ENCODE measurements at regions not wholly inside any gene's neighbourhood (a gene's known extent, or its start where the extent isn't known, plus 50 kb on each side); places are given as distances from the start of the nearest gene placed in this dataset.

DNA sequence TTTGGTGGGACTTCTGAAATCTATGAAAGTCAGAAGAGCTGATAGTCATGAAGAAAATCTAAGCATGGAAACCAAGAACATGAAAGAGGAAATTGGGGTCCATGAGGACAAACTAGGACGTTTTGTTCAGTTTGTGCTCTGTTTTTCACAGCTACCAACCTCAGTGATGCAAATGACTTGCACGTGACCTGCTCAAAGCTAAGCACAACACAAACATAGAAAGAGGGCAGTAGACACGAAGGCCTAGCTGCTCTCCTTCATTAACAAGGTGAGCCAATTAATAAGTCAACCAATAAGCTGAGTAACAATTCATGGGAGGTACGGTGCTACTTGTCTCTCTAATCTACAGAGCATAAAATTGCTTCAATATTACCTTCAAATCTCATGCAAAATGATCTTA lies 684.1 kb downstream of the TRAM1L1 start:
- TF ChIP-seq CTCF (conservative IDR thresholded peaks at IDR 0.05 in 1 of 2, IDR thresholded peaks at IDR 0.05 in 1 of 2; ENCODE audit: low read depth in 1 of 2, low read length in 2 of 2) (no peak), EZH2 (IDR thresholded peaks at IDR 0.05; ENCODE audit: low read length, missing control alignments) (no peak)
